ENCODE measurements at regions not wholly inside any gene's neighbourhood (a gene's known extent, or its start where the extent isn't known, plus 50 kb on each side); places are given as distances from the start of the nearest gene placed in this dataset.

GRCh38 chr7:118057404-118057803 lies 126.6 kb upstream of the LSM8 start:
- TF ChIP-seq CTCF (IDR thresholded peaks at IDR 0.05) = no peak
- TF ChIP-seq POLR2A (IDR thresholded peaks at IDR 0.05) = no peak
- TF ChIP-seq EP300 (IDR thresholded peaks at IDR 0.05) = no peak
